Nephron (organoid): ENCODE measurements at regions not wholly inside any gene's neighbourhood (a gene's known extent, or its start where the extent isn't known, plus 50 kb on each side); places are given as distances from the start of the nearest gene placed in this dataset.

Experiments used
- H3K27ac Mint-ChIP-seq, 3 experiments: 2 replicates each; pipeline ENCODE4 v1.8.0; 2020; ENCODE audit warnings: mixed read lengths in 3 of 3, mild to moderate bottlenecking in 2 of 3, moderate library complexity in 1 of 3
- H3K27me3 Mint-ChIP-seq: 2 replicates; pipeline ENCODE4 v1.8.0; 2021; ENCODE audit warnings: low read depth, mild to moderate bottlenecking, moderate library complexity, mixed read lengths
- H3K36me3 Mint-ChIP-seq: 2 replicates; pipeline ENCODE4 v1.8.0; 2020; ENCODE audit warnings: low read depth, mixed read lengths
- H3K4me1 Mint-ChIP-seq: 2 replicates; pipeline ENCODE4 v1.8.0; 2020; ENCODE audit warnings: mixed read lengths
- H3K4me3 Mint-ChIP-seq, 3 experiments: 2 replicates each; pipeline ENCODE4 v1.8.0; 2020; ENCODE audit warnings: mild to moderate bottlenecking in 3 of 3, mixed read lengths in 3 of 3, moderate library complexity in 2 of 3
- H3K9me3 Mint-ChIP-seq: 2 replicates; pipeline ENCODE4 v1.8.0; 2020; ENCODE audit warnings: mixed read lengths
- TF ChIP-seq, protein P1 (sequence below), 3 experiments: fragments of 200-600 bp; sonication (generic); IDR thresholded peaks; one replicate each; pipeline ENCODE4 v1.5.0; 2021; ENCODE audit warnings: antibody characterized with exemption in 3 of 3; ENCODE audit not compliant: unreplicated experiment in 3 of 3

- Mint-ChIP-seq H3K27me3 (no peaks in the 10 kb centered on the region), H3K4me1 (peaks cover 6% of the 10 kb centered on the region), H3K4me3 (no peak overlapping the region), H3K9me3 (no peaks in the 10 kb centered on the region), H3K36me3 (no peaks in the 10 kb centered on the region), H3K27ac (no peak overlapping the region)
- TF ChIP-seq, protein P1, sequence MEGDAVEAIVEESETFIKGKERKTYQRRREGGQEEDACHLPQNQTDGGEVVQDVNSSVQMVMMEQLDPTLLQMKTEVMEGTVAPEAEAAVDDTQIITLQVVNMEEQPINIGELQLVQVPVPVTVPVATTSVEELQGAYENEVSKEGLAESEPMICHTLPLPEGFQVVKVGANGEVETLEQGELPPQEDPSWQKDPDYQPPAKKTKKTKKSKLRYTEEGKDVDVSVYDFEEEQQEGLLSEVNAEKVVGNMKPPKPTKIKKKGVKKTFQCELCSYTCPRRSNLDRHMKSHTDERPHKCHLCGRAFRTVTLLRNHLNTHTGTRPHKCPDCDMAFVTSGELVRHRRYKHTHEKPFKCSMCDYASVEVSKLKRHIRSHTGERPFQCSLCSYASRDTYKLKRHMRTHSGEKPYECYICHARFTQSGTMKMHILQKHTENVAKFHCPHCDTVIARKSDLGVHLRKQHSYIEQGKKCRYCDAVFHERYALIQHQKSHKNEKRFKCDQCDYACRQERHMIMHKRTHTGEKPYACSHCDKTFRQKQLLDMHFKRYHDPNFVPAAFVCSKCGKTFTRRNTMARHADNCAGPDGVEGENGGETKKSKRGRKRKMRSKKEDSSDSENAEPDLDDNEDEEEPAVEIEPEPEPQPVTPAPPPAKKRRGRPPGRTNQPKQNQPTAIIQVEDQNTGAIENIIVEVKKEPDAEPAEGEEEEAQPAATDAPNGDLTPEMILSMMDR (IDR thresholded peaks at IDR 0.05; ENCODE audit: unreplicated experiment in 3 of 3) = no peak
Measured at GRCh38 chr1:81071072-81071858, 729.5 kb upstream of the ADGRL2 start.

DNA sequence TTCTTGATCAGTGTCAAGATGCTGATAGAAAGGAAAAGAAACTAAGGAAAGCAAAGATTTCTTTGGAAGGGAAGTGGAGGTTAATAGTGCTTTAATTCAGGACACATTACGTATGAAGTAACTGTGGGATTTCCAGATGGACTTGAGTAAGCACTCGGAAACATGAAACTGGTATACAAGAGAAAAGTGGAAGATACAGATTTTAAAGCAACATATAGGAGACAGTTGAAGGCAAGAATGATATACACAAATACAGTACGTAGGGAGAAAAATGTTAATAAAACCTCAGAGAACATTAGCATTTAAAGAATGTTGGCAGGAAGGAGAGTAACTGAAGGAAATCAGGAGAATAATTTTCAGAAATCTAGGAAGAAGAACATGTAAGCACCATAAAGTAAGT lies 730.9 kb upstream of the ADGRL2 start:
- TF ChIP-seq, protein P1 (IDR thresholded peaks at IDR 0.05; ENCODE audit: unreplicated experiment in 3 of 3) = no peak
- no peak overlapping the region for H3K27ac Mint-ChIP-seq
- no peaks in the 10 kb centered on the region for H3K9me3 Mint-ChIP-seq
- no peak overlapping the region for H3K4me3 Mint-ChIP-seq
- no peaks in the 10 kb centered on the region for H3K36me3 Mint-ChIP-seq
- H3K27me3 Mint-ChIP-seq = no peaks in the 10 kb centered on the region
- peaks cover 6% of the 10 kb centered on the region for H3K4me1 Mint-ChIP-seq

- peaks cover 6% of the 10 kb centered on the region for H3K4me1 Mint-ChIP-seq
- no peak overlapping the region for H3K27ac Mint-ChIP-seq
- H3K36me3 Mint-ChIP-seq = no peaks in the 10 kb centered on the region
- H3K27me3 Mint-ChIP-seq = no peaks in the 10 kb centered on the region
- H3K9me3 Mint-ChIP-seq = no peaks in the 10 kb centered on the region
- TF ChIP-seq, protein P1 (IDR thresholded peaks at IDR 0.05; ENCODE audit: unreplicated experiment in 3 of 3) = no peak
- no peak overlapping the region for H3K4me3 Mint-ChIP-seq
Measured at GRCh38 chr1:81068726-81069125, 732.0 kb upstream of the ADGRL2 start.

- TF ChIP-seq, protein P1 (IDR thresholded peaks at IDR 0.05; ENCODE audit: unreplicated experiment in 3 of 3) = no peak
- Mint-ChIP-seq H3K4me1 (peaks cover 6% of the 10 kb centered on the region), H3K9me3 (no peaks in the 10 kb centered on the region), H3K4me3 (no peak overlapping the region), H3K36me3 (no peaks in the 10 kb centered on the region), H3K27ac (peak overlapping the region; percentile 17 to 69 (median 38)), H3K27me3 (no peaks in the 10 kb centered on the region)
Measured at GRCh38 chr1:81053826-81054225, 746.9 kb upstream of the ADGRL2 start.

DNA sequence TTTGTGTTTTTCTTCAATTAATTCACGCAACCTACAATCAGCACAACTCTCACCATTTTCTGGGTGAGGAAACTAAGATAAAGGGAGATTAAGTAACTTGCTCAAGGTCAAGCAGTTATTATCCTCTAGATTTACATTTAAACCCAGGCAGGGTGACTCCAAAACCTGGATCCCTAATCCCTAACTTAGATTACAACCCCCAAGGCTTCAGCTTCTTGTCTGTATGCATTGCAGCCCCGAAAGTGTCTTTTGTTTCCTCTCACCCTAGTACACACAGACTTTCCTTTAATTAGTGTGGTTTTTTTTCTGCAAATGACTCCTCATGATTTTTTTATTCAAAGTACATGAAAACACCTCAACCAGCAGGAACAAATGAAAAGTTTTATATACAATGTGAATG lies 748.6 kb upstream of the ADGRL2 start:
- Mint-ChIP-seq H3K27me3 (no peaks in the 10 kb centered on the region), H3K9me3 (no peaks in the 10 kb centered on the region), H3K36me3 (no peaks in the 10 kb centered on the region), H3K4me1 (peaks cover 6% of the 10 kb centered on the region), H3K4me3 (no peak overlapping the region), H3K27ac (no peak overlapping the region)
- TF ChIP-seq, protein P1 (IDR thresholded peaks at IDR 0.05; ENCODE audit: unreplicated experiment in 3 of 3) = no peak

DNA sequence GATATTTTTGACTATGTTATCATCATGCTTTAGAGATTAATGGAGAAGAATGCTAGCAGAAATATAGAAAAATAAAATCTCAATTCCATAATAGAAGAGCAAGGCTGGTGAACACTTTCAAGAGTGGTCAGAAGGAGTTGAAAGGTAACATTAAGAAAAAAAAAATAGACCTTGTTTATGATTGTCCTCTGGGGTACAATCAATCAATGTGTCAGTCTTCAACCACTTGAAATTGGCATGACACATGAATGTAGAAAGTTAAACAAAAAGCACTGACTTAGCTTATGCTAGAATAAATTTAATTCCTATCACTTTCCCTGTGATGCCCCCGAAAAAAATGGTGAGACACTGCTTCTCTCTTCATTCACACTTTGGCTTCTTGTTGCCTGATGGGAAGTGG lies 750.3 kb upstream of the ADGRL2 start:
- Mint-ChIP-seq H3K36me3 (no peaks in the 10 kb centered on the region), H3K4me1 (peaks cover 6% of the 10 kb centered on the region), H3K9me3 (no peaks in the 10 kb centered on the region), H3K27ac (no peak overlapping the region), H3K27me3 (no peaks in the 10 kb centered on the region), H3K4me3 (no peak overlapping the region)
- TF ChIP-seq, protein P1 (IDR thresholded peaks at IDR 0.05; ENCODE audit: unreplicated experiment in 3 of 3) = no peak
